T-helper 17 cell (primary cell): ENCODE measurements at regions not wholly inside any gene's neighbourhood (a gene's known extent, or its start where the extent isn't known, plus 50 kb on each side); places are given as distances from the start of the nearest gene placed in this dataset.
"Not testable (repeated sequence)": the region's sequence is repeated elsewhere in the genome, so short reads cannot be mapped to it uniquely, and the experiment has no call there.

ENCODE experiments used
- ATAC-seq: fragments of 150-1000 bp; cut with Tn5 transposase; 2 replicates; pipeline ENCODE4 v1.10.0; 2021; ENCODE audit warnings: mild to moderate bottlenecking, moderate library complexity
- DNase-seq, 3 donors: peaks; one replicate each; pipeline versions ENCODE4 v3.0.0 to v3.0.0-alpha.2; 2020 to 2021
- H3K9me3 ChIP-seq: one replicate; pipeline ENCODE4 v1.7.0; 2013; ENCODE audit warnings: low read length, mild to moderate bottlenecking; ENCODE audit not compliant: control insufficient read depth, poor library complexity, severe bottlenecking
- H3K27ac Mint-ChIP-seq: one replicate; pipeline ENCODE4 v1.8.0; 2022; ENCODE audit warnings: mild to moderate bottlenecking, moderate library complexity, mixed read lengths
- H3K27me3 Mint-ChIP-seq: one replicate; pipeline ENCODE4 v1.8.0; 2022; ENCODE audit warnings: mixed read lengths
- H3K36me3 Mint-ChIP-seq: one replicate; pipeline ENCODE4 v1.8.0; 2022; ENCODE audit warnings: low read depth, mixed read lengths
- H3K4me1 Mint-ChIP-seq: one replicate; pipeline ENCODE4 v1.8.0; 2022; ENCODE audit warnings: mild to moderate bottlenecking, mixed read lengths
- H3K4me3 Mint-ChIP-seq: one replicate; pipeline ENCODE4 v1.8.0; 2022; ENCODE audit warnings: mild to moderate bottlenecking, moderate library complexity, mixed read lengths

DNA sequence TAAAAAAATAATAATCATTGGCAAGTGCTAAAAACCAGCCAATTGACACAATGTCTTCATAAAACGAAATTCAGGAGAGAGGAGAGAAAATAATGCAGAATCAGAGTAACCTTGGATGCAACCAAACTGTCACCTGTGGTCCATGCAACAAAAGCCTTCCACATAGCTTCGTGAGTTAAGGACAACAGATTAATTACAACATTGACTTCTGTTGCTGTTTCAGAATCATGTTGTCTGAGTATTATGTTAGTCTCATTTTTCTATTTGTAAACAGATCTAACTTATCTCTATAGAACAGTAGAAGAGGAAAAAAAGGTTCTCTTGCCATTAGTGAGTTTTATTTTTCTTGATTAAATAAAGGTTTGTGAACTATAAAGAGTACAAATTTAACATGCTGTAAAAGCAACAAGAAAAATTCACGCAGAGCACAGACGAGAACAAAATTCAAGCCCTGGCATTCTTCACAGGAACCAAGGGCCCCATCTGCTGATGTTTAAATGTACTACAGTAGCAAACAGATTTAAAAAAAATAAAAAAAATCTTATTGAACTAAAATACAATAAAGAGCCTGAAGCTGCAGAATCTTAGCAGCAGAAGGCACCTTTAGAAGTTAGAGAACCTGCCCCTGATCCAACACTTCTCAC, 381.1 kb upstream of the PKN2 start:
- no peaks in the 10 kb centered on the region for H3K9me3 ChIP-seq
- H3K4me3 Mint-ChIP-seq, result no peak overlapping the region
- no peaks in the 10 kb centered on the region for H3K27me3 Mint-ChIP-seq
- no peaks in the 10 kb centered on the region for H3K4me1 Mint-ChIP-seq
- DNase-seq (no peak), ATAC-seq (no peak)
- no peak overlapping the region for H3K27ac Mint-ChIP-seq
- H3K36me3 Mint-ChIP-seq, result no peaks in the 10 kb centered on the region

DNA sequence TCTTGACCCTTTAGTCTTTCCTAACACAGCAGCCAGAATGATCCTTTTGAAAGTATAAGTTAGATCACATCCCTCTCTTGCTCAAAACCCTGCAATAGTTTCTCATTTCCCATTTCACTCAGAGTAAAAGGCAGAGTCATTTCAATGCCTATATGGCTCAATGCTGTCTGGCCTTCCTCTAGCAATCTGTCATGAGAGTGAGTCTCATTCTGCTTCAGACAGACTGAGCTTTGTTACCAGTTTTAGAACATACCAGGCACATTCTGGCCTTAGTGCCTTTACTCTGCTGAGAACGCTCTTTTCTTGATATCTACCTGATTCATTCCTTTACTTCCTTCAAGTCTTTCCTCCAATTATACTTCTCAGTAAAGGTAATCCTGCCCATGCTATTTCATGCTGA, 372.8 kb upstream of the PKN2 start:
- DNase-seq, result no peak
- no peak overlapping the region for H3K27ac Mint-ChIP-seq
- ATAC-seq, result no peak
- no peak overlapping the region for H3K4me3 Mint-ChIP-seq
- peaks cover 5% of the 10 kb centered on the region for H3K27me3 Mint-ChIP-seq
- no peaks in the 10 kb centered on the region for H3K4me1 Mint-ChIP-seq
- no peaks in the 10 kb centered on the region for H3K36me3 Mint-ChIP-seq
- H3K9me3 ChIP-seq, result no peaks in the 10 kb centered on the region

DNA sequence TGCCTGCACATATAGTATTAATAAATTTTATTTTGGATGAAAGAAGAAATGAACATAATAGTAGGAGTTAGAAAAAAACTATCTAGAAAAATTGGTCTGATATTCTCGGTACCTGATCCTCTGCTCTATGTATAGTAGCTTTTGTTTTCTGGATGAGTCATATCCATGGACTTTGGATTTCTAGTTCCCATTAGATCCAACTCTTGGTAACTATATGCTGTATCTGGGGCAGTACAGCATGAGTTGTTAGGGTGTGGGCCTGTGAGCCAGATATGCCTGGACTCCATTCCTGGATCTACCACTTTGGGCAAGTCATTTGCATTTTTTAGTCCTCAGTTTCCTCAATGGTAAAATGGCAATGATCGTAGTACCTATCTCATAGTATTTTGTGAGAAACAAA, 372.2 kb upstream of the PKN2 start:
- Mint-ChIP-seq H3K27me3 (peaks cover 5% of the 10 kb centered on the region), H3K4me3 (no peak overlapping the region), H3K27ac (no peak overlapping the region), H3K4me1 (no peaks in the 10 kb centered on the region), H3K36me3 (no peaks in the 10 kb centered on the region)
- H3K9me3 ChIP-seq, result no peaks in the 10 kb centered on the region
- no peak for ATAC-seq
- DNase-seq, result no peak

DNA sequence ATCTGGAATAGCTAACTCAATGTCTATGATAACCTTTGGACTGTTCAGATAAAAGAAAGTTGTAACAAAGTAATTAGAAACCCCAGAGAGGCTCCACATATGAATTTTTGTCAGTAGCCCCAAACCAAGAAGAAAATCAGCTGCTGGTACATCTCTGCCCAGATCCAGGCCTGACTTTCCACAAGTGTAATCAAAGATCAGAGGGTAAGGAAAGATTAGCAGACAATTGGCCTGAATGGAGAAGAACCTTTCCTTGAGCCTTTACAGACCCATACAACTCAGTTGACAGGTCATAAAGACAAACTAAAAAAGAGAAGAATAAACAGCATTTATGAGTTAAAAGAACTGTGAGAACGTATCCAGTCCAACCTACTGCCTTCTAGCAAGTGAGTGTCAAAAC, 366.7 kb upstream of the PKN2 start:
- H3K4me3 Mint-ChIP-seq, result no peak overlapping the region
- H3K27me3 Mint-ChIP-seq, result peaks cover 5% of the 10 kb centered on the region
- no peak for ATAC-seq
- no peaks in the 10 kb centered on the region for H3K9me3 ChIP-seq
- H3K27ac Mint-ChIP-seq, result no peak overlapping the region
- H3K4me1 Mint-ChIP-seq, result no peaks in the 10 kb centered on the region
- no peaks in the 10 kb centered on the region for H3K36me3 Mint-ChIP-seq
- no peak for DNase-seq

DNA sequence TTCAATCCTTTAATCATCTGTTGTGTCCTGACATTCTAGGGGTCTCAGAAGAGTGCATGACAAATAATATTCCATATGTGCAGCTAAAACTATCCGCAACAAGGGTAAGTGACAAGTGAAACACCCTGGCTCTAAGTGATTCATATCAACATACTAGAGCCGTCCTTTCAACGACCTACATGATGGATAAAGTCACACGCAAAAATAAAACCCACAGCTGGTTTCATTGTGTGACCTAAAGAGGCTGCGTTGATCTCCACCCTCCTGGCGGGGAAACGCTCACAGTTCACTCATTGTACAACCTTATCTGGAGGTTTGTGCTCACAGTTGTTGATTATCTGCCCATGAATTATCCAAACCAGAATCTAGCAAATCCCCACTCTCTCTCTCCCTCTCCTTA, 365.3 kb upstream of the PKN2 start:
- Mint-ChIP-seq H3K36me3 (no peaks in the 10 kb centered on the region), H3K27ac (no peak overlapping the region), H3K27me3 (peaks cover 5% of the 10 kb centered on the region), H3K4me3 (no peak overlapping the region), H3K4me1 (no peaks in the 10 kb centered on the region)
- no peak for DNase-seq
- no peaks in the 10 kb centered on the region for H3K9me3 ChIP-seq
- ATAC-seq, result no peak

DNA sequence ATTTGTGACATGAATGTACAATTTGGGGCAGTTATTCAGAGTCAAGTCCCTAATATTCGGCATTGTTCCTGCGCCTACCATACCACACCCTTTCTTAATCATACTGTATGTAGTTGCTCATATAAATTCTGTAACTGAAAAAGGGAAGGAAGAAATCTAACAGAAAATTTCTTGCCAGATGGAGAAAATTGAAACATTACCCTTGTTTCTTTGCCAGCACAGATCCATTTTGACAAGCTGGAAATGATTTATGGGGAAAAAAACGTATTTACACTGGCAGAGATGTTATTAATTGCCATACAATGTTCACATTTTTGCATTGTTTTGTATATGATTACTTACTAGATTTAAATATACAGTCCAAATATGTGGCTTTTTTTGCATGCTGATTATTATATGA, 363.8 kb upstream of the PKN2 start:
- ATAC-seq (no peak), DNase-seq (no peak)
- Mint-ChIP-seq H3K4me1 (no peaks in the 10 kb centered on the region), H3K4me3 (no peak overlapping the region), H3K27ac (no peak overlapping the region), H3K27me3 (no peaks in the 10 kb centered on the region), H3K36me3 (no peaks in the 10 kb centered on the region)
- no peaks in the 10 kb centered on the region for H3K9me3 ChIP-seq

DNA sequence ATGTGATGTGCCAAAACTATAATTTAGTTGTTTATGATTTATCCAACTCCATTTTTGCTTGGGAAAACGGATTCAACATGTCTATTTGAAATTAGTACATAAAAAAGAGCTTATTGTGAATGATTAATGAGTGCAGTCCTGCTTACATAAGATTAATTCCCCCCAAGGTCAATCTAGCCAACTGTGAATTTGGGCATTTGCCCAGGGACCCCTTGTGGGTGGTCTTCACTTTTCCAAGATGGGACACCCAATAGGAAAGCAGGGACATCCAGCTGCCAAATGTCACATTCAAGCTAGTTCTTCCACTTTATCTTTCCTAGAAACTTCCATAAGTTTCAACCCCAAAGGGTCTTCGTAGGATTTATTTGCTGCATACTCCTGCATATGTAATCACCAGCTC, 362.4 kb upstream of the PKN2 start:
- Mint-ChIP-seq H3K36me3 (no peaks in the 10 kb centered on the region), H3K27ac (no peak overlapping the region), H3K4me3 (no peak overlapping the region), H3K4me1 (no peaks in the 10 kb centered on the region), H3K27me3 (no peaks in the 10 kb centered on the region)
- ATAC-seq (no peak), DNase-seq (no peak)
- H3K9me3 ChIP-seq, result no peaks in the 10 kb centered on the region

DNA sequence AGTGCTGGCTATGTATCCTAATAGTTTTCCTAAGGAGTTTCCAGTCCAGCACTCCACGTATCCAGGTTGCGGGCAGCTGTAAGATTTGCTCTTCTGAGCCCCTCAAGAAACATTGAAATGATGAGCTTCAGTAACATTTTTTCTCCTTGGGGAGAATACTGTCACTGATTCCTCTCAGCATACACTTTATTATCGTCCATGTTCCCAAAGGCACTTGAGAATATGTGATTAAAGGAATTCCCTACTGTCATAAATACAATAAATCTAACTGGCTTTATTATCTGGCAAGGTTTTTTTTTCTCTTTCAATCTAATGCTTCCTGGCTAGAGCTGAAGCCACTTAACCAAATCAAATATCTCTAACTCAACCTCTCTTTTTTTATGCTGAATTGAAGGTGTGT, 359.2 kb upstream of the PKN2 start:
- no peak overlapping the region for H3K27ac Mint-ChIP-seq
- H3K4me3 Mint-ChIP-seq, result no peak overlapping the region
- no peaks in the 10 kb centered on the region for H3K9me3 ChIP-seq
- H3K4me1 Mint-ChIP-seq, result no peaks in the 10 kb centered on the region
- DNase-seq (no peak), ATAC-seq (no peak)
- no peaks in the 10 kb centered on the region for H3K27me3 Mint-ChIP-seq
- H3K36me3 Mint-ChIP-seq, result no peaks in the 10 kb centered on the region

DNA sequence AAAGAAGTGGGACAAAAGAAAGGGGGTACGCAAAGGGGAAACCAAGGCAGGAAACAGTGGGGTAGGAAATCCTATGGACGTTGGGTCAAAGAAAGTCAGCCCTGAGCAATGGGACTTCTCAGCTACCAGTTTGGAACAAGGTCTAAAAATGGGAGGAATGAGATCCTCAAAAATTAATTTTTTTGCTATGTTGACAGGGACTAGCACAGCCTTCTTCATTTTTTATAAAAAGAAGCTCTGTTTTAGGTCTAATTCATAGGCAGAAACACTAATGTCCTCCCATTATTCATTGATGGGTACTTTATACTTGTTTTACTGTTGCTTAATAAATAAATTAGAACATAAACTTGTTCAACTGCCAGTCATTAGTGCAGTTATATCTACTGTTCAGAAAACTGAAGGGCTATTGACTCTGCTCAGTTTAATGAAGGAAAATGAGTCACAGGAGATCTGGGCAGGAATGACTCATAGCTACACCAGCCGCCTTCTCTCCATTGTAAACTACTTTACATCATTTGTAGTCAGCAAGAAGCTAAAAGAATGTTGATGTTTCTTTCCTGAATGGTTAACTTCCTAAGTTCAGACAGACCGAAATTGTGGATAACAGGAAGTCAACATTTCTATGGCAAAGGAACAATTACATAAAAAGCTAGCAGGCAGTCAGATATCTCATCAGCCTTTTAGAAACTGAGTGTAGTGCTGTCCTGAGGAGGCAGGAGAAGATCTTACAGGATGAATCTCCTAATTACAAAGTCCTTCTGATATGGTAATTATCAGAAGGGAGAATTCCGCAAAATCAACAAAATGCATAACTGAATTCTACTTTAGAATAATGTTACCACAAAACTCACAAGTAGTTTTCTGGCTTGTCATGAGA, 356.4 kb upstream of the PKN2 start:
- ATAC-seq (no peak), DNase-seq (no peak)
- H3K27ac Mint-ChIP-seq, result no peak overlapping the region
- no peak overlapping the region for H3K4me3 Mint-ChIP-seq
- no peaks in the 10 kb centered on the region for H3K36me3 Mint-ChIP-seq
- no peaks in the 10 kb centered on the region for H3K4me1 Mint-ChIP-seq
- no peaks in the 10 kb centered on the region for H3K9me3 ChIP-seq
- no peaks in the 10 kb centered on the region for H3K27me3 Mint-ChIP-seq

DNA sequence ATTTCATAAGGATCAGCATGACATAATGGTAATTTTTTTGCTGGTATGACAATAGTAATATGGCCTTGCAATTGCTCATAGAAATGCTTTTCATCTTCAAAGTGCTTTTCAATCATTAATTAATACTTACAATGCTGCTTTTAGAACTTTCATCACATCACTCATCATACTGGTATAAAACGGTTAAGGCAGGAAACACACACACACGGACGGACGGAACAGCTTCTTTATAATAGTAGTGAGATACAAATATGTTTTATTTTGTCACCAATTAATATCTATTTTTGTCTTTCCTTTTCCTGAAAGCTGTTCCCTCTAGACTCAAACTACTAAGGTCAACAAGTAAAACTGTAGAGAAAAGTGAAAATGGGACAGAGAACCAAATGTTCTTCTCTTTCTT, 353.9 kb upstream of the PKN2 start:
- H3K4me1 Mint-ChIP-seq, result no peaks in the 10 kb centered on the region
- H3K9me3 ChIP-seq, result no peaks in the 10 kb centered on the region
- no peaks in the 10 kb centered on the region for H3K27me3 Mint-ChIP-seq
- no peak overlapping the region for H3K4me3 Mint-ChIP-seq
- H3K27ac Mint-ChIP-seq, result no peak overlapping the region
- no peak for DNase-seq
- no peaks in the 10 kb centered on the region for H3K36me3 Mint-ChIP-seq
- ATAC-seq, result no peak

DNA sequence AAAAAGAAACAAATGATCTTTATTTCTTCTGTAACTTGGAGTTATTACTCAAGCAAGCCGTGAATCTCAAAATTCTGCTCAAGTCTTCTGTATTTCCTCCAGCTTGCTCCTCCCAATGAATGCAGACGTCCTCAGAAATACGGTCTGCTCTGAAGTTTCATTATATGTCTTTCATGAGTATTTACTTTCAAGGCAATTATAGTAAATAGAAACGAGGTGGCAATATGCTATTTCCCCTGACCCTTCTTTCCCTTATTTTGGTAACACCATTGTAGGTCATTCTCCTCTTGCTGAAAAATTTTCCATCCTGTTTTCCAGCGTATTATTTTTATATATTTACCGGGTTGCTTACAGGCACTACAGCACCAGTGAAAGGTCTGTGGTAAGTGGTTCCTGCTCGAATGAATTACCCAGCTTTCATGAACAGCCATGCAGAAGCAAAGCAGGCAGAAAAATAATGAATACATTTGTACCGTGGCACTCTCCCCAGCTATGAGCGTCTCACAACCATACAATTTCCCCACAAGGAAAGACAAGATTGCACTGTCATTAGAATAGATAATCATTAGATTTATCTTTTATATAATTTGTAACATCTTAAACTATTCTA, 350.9 kb upstream of the PKN2 start:
- H3K9me3 ChIP-seq, result no peaks in the 10 kb centered on the region
- ATAC-seq (no peak), DNase-seq (no peak)
- Mint-ChIP-seq H3K36me3 (no peaks in the 10 kb centered on the region), H3K27me3 (no peaks in the 10 kb centered on the region), H3K4me3 (no peak overlapping the region), H3K27ac (no peak overlapping the region), H3K4me1 (no peaks in the 10 kb centered on the region)

DNA sequence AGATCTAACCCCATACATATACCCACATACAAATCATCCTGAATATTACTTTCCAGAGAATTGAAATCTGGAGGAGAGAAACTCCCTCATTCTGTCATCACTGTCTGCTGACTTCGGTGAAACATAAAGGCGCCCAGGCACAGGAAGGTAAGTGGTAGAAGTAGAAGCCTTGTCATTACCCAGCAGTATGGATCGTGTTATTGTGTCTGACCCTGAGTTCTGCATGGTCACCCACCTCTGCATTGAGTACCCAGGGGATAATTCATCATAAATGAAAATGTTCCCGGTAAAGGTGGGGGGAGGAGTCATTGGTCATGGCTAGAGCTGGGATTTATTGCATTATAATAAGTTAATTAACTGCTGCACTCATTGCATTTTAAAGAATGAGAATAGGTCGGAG, 342.6 kb upstream of the PKN2 start:
- no peak for ATAC-seq
- Mint-ChIP-seq H3K36me3 (no peaks in the 10 kb centered on the region), H3K27me3 (no peaks in the 10 kb centered on the region), H3K4me3 (no peak overlapping the region), H3K27ac (no peak overlapping the region), H3K4me1 (no peaks in the 10 kb centered on the region)
- no peaks in the 10 kb centered on the region for H3K9me3 ChIP-seq
- DNase-seq, result no peak

DNA sequence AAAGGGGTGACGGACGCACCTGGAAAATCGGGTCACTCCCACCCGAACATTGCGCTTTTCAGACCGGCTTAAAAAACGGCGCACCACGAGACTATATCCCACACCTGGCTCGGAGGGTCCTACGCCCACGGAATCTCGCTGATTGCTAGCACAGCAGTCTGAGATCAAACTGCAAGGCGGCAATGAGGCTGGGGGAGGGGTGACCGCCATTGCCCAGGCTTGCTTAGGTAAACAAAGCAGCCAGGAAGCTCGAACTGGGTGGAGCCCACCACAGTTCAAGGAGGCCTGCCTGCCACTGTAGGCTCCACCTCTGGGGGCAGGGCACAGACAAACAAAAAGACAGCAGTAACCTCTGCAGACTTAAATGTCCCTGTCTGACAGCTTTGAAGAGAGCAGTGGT, 342.0 kb upstream of the PKN2 start:
- not testable (repeated sequence) for ATAC-seq, H3K36me3 Mint-ChIP-seq, H3K27ac Mint-ChIP-seq, H3K27me3 Mint-ChIP-seq, H3K4me1 Mint-ChIP-seq, H3K9me3 ChIP-seq, H3K4me3 Mint-ChIP-seq, DNase-seq

DNA sequence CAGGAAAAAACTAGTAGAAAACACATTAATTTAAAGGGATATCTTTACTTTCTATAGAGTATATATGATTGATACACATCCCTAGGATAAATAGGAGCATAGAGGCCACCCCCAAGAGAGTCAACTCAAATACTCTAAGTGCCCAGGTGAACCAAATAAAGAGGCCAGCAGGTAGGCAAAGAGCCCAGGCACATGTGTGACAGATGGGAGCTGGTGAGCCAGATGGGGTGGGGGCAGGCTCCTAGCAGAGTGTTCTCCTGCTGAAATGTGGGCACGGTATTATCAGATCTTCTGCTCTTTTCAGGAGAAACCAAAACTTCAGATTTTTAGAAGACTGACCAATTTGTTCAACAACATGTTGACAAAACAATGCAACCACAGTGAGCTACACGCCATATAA, 333.4 kb upstream of the PKN2 start:
- ATAC-seq, result no peak
- H3K4me3 Mint-ChIP-seq, result no peak overlapping the region

More for the DNA sequence above, 333.4 kb upstream of the PKN2 start:
- H3K9me3 ChIP-seq, result no peaks in the 10 kb centered on the region
- no peak overlapping the region for H3K27ac Mint-ChIP-seq
- no peaks in the 10 kb centered on the region for H3K4me1 Mint-ChIP-seq
- H3K27me3 Mint-ChIP-seq, result no peaks in the 10 kb centered on the region
- no peaks in the 10 kb centered on the region for H3K36me3 Mint-ChIP-seq
- no peak for DNase-seq
